ENCODE measurements at regions not wholly inside any gene's neighbourhood (a gene's known extent, or its start where the extent isn't known, plus 50 kb on each side); places are given as distances from the start of the nearest gene placed in this dataset.
"Not testable (repeated sequence)": the region's sequence is repeated elsewhere in the genome, so short reads cannot be mapped to it uniquely, and the experiment has no call there.

GRCh38 chrX:73977542-73978169 lies 125.1 kb upstream of the XIST start:
- Mint-ChIP-seq H3K9me3 (no peaks in the 10 kb centered on the region), H3K27me3 (ENCODE audit: low read depth in 2 of 2) (no peaks in the 10 kb centered on the region), H3K36me3 (no peaks in the 10 kb centered on the region), H3K4me3 (peak overlapping the region; percentile 18), H3K27ac (peak overlapping the region; percentile 70 to 80), H3K4me1 (peaks cover 20 to 48% of the 10 kb centered on the region in 2 donors)
- intact Hi-C loops (cut with micrococcal nuclease), result no loop called here
- H3K4me1 ChIP-seq (ENCODE audit: control insufficient read depth, insufficient read depth, low read length), result peaks cover 8% of the 10 kb centered on the region
- no peaks in the 10 kb centered on the region for H3K9me3 ChIP-seq (ENCODE audit: control insufficient read depth, insufficient read depth, low read length)
- peak overlapping the region; percentile 65 for H3K27ac ChIP-seq (ENCODE audit: low read length)
- DNase-seq, result peak in 1 of 2 donors; percentile 77
- H3K36me3 ChIP-seq (ENCODE audit: control insufficient read depth, insufficient read depth, low read length), result no peaks in the 10 kb centered on the region
- no peak for TF ChIP-seq CTCF (IDR thresholded peaks at IDR 0.05)
- ATAC-seq, result peak in 2 of 3 donors; percentile 66 to 67
- H3K4me3 ChIP-seq (ENCODE audit: low read length), result no peak overlapping the region
- 60% methylated on average over 3 of the region's 8 CpGs for WGBS (ENCODE audit: insufficient coverage)
- no peaks in the 10 kb centered on the region for H3K27me3 ChIP-seq (ENCODE audit: control insufficient read depth, insufficient read depth, low read length)

GRCh38 chrX:73967461-73967860 lies 114.9 kb upstream of the XIST start:
- H3K36me3 ChIP-seq (ENCODE audit: control insufficient read depth, insufficient read depth, low read length); ATAC-seq: not testable (repeated sequence)

GRCh38 chrX:73965833-73966232 lies 113.3 kb upstream of the XIST start:
- Histone ChIP-seq H3K9me3 (ENCODE audit: control insufficient read depth, insufficient read depth, low read length) (no peaks in the 10 kb centered on the region), H3K27me3 (ENCODE audit: control insufficient read depth, insufficient read depth, low read length) (no peaks in the 10 kb centered on the region), H3K36me3 (ENCODE audit: control insufficient read depth, insufficient read depth, low read length) (no peaks in the 10 kb centered on the region), H3K4me3 (ENCODE audit: low read length) (no peak overlapping the region), H3K4me1 (ENCODE audit: control insufficient read depth, insufficient read depth, low read length) (no peaks in the 10 kb centered on the region), H3K27ac (ENCODE audit: low read length) (no peak overlapping the region)
- H3K4me3 Mint-ChIP-seq, result no peak overlapping the region
- no peaks in the 10 kb centered on the region for H3K36me3 Mint-ChIP-seq
- peak overlapping the region; percentile 7 to 41 for H3K27ac Mint-ChIP-seq
- H3K4me1 Mint-ChIP-seq, result peaks cover 20 to 50% of the 10 kb centered on the region in 2 donors
- H3K9me3 Mint-ChIP-seq, result no peaks in the 10 kb centered on the region
- intact Hi-C loops (cut with micrococcal nuclease), result no loop called here
- H3K27me3 Mint-ChIP-seq (ENCODE audit: low read depth in 2 of 2), result no peaks in the 10 kb centered on the region
- no peak for ATAC-seq
- WGBS (ENCODE audit: insufficient coverage), result 100% methylated on average over 2 of the region's 2 CpGs
- DNase-seq, result no peak
- no peak for TF ChIP-seq CTCF (IDR thresholded peaks at IDR 0.05)

More at GRCh38 chrX:73967461-73967860, 114.9 kb upstream of the XIST start:
- H3K27me3 ChIP-seq (ENCODE audit: control insufficient read depth, insufficient read depth, low read length); H3K4me3 Mint-ChIP-seq; H3K4me3 ChIP-seq (ENCODE audit: low read length); intact Hi-C loops (cut with micrococcal nuclease); H3K9me3 ChIP-seq (ENCODE audit: control insufficient read depth, insufficient read depth, low read length); H3K36me3 Mint-ChIP-seq; H3K27me3 Mint-ChIP-seq (ENCODE audit: low read depth in 2 of 2); H3K9me3 Mint-ChIP-seq; H3K4me1 ChIP-seq (ENCODE audit: control insufficient read depth, insufficient read depth, low read length); H3K27ac ChIP-seq (ENCODE audit: low read length); DNase-seq: not testable (repeated sequence)
- Mint-ChIP-seq H3K4me1 (peaks cover 11 to 38% of the 10 kb centered on the region in 2 donors), H3K27ac (peak overlapping the region; percentile 26 to 41)
- 94% methylated on average over 17 of the region's 22 CpGs for WGBS (ENCODE audit: insufficient coverage)

- Histone ChIP-seq H3K4me1 (ENCODE audit: control insufficient read depth, insufficient read depth, low read length) (no peaks in the 10 kb centered on the region), H3K4me3 (ENCODE audit: low read length) (no peak overlapping the region), H3K9me3 (ENCODE audit: control insufficient read depth, insufficient read depth, low read length) (no peaks in the 10 kb centered on the region), H3K27ac (ENCODE audit: low read length) (no peak overlapping the region), H3K27me3 (ENCODE audit: control insufficient read depth, insufficient read depth, low read length) (no peaks in the 10 kb centered on the region), H3K36me3 (ENCODE audit: control insufficient read depth, insufficient read depth, low read length) (no peaks in the 10 kb centered on the region)
- 100% methylated on average over 1 of the region's 1 CpG for WGBS (ENCODE audit: insufficient coverage)
- peaks cover 24 to 53% of the 10 kb centered on the region in 2 donors for H3K4me1 Mint-ChIP-seq
- no peak for ATAC-seq
- H3K27ac Mint-ChIP-seq, result peak overlapping the region in 1 of 2 donors; percentile 47
- H3K27me3 Mint-ChIP-seq (ENCODE audit: low read depth in 2 of 2), result no peaks in the 10 kb centered on the region
- intact Hi-C loops (cut with micrococcal nuclease), result no loop called here
- no peak for DNase-seq
- H3K36me3 Mint-ChIP-seq, result no peaks in the 10 kb centered on the region
- no peaks in the 10 kb centered on the region for H3K9me3 Mint-ChIP-seq
- no peak for TF ChIP-seq CTCF (IDR thresholded peaks at IDR 0.05)
- H3K4me3 Mint-ChIP-seq, result no peak overlapping the region
These were observed 112.1 kb upstream of the XIST start for GRCh38 chrX:73964579-73964978.
